Endothelial cell of umbilical vein (primary cell): ENCODE measurements at regions not wholly inside any gene's neighbourhood (a gene's known extent, or its start where the extent isn't known, plus 50 kb on each side); places are given as distances from the start of the nearest gene placed in this dataset.

Experiments used
- CTCF ChIP-seq, 2 donors: IDR thresholded peaks; 1 replicate in 1 of 2; 2 replicates in 1 of 2; pipeline ENCODE4 v1.5.1; 2011; ENCODE audit warnings: low read length in 2 of 2, mild to moderate bottlenecking in 2 of 2, moderate library complexity in 2 of 2, control low read depth in 1 of 2, inconsistent platforms in 1 of 2, low read depth in 1 of 2; ENCODE audit not compliant: insufficient read depth in 1 of 2; ENCODE audit errors: extremely low read depth in 1 of 2
- EZH2 ChIP-seq: IDR thresholded peaks from 2 replicates; pipeline ENCODE4 v1.6.1; 2012; ENCODE audit warnings: borderline replicate concordance, low read depth, mild to moderate bottlenecking, moderate library complexity, low read length, inconsistent platforms; ENCODE audit not compliant: severe bottlenecking
- GATA2 ChIP-seq: IDR thresholded peaks from 2 replicates; pipeline ENCODE4 v1.7.0; 2011; ENCODE audit warnings: low read depth, mild to moderate bottlenecking, moderate library complexity, mixed read lengths, low read length; ENCODE audit not compliant: insufficient read length, insufficient read depth
- JUN ChIP-seq: IDR thresholded peaks from 2 replicates; pipeline ENCODE4 v1.6.1; 2011; ENCODE audit warnings: borderline replicate concordance, low read depth; ENCODE audit not compliant: insufficient read length, insufficient read depth
- MYC ChIP-seq: IDR thresholded peaks from one replicate; pipeline ENCODE4 v1.6.1; 2011; ENCODE audit warnings: mild to moderate bottlenecking, low read depth, low read length
- POLR2AphosphoS5 ChIP-seq: IDR thresholded peaks from 2 replicates; pipeline ENCODE4 v1.6.1; 2012; ENCODE audit warnings: low read depth, mild to moderate bottlenecking, control low read depth, low read length, moderate library complexity; ENCODE audit not compliant: insufficient read depth

DNA sequence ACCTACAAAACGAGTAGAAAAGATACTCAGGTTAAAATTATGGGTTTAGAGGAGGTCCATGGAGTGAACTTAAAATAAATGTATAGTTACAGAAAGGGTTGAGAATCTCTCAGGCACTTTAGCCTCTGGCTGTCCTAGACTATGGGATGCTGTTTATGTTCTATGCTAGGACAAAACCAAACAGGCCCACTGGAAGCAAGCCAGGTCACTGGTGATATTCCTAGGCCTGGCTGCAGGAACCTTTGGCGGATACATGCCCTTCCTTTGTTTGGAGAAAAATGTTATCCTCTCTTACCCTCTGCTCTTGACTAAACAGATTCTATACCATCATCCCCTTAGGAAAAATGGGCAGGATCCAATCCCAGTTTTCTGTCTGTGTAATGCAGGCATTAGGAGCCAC lies 90.7 kb upstream of the DUSP10 start:
- TF ChIP-seq CTCF (IDR thresholded peaks at IDR 0.05; ENCODE audit: extremely low read depth in 1 of 2, insufficient read depth in 1 of 2, low read depth in 1 of 2, low read length in 2 of 2) (no peak), EZH2 (no peak), MYC (no peak), GATA2 (no peak), JUN (no peak), POLR2AphosphoS5 (no peak)
